ENCODE measurements at regions not wholly inside any gene's neighbourhood (a gene's known extent, or its start where the extent isn't known, plus 50 kb on each side); places are given as distances from the start of the nearest gene placed in this dataset.

DNA sequence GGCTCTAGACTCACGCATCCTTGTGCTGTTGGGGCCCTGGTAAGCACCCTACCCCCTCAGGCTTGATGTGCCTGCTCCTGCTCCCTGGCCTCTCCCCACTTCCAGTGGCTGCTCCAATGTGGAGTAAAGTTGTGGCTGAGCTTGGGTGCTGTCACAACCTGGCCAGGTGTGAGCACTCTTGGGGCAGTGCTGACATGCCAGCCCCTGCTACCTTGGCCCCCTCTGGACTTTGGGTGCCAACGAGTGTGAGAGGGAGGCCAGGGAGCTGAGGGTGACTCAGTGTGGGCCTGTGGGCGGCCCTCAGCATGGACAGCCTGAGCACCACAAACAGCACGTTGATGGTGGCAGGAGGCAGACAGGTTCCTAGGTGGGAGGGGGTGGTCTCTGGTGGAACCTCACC lies 870.2 kb upstream of the C9orf72 start:
- no peak for DNase-seq
- ChIA-PET CTCF (no interaction called here), POLR2A (ENCODE audit: unreplicated experiment) (no interaction called here)
- Histone ChIP-seq H3K4me2 (no peak overlapping the region), H4K20me1 (ENCODE audit: insufficient read depth) (no peaks in the 10 kb centered on the region), H3K27ac (no peak overlapping the region), H3K79me2 (ENCODE audit: low read depth) (no peaks in the 10 kb centered on the region), H3K9me2 (ENCODE audit: insufficient read depth) (no peaks in the 10 kb centered on the region), H3K4me1 (replicated peaks; ENCODE audit: insufficient read depth) (no peaks in the 10 kb centered on the region), H3F3A (ENCODE audit: insufficient read depth, low read depth) (no peaks in the 10 kb centered on the region), H3K36me3 (ENCODE audit: low read depth) (no peaks in the 10 kb centered on the region), H3K4me3 (no peak overlapping the region), H3K27me3 (ENCODE audit: insufficient read depth, low read depth) (no peaks in the 10 kb centered on the region), H3K9me3 (ENCODE audit: insufficient read depth, low read depth) (no peaks in the 10 kb centered on the region), H2AFZ (no peak overlapping the region)
- TF ChIP-seq EZH2 (IDR thresholded peaks at IDR 0.05; ENCODE audit: low read depth) = no peak
- TF ChIP-seq, protein P1, sequence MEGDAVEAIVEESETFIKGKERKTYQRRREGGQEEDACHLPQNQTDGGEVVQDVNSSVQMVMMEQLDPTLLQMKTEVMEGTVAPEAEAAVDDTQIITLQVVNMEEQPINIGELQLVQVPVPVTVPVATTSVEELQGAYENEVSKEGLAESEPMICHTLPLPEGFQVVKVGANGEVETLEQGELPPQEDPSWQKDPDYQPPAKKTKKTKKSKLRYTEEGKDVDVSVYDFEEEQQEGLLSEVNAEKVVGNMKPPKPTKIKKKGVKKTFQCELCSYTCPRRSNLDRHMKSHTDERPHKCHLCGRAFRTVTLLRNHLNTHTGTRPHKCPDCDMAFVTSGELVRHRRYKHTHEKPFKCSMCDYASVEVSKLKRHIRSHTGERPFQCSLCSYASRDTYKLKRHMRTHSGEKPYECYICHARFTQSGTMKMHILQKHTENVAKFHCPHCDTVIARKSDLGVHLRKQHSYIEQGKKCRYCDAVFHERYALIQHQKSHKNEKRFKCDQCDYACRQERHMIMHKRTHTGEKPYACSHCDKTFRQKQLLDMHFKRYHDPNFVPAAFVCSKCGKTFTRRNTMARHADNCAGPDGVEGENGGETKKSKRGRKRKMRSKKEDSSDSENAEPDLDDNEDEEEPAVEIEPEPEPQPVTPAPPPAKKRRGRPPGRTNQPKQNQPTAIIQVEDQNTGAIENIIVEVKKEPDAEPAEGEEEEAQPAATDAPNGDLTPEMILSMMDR (conservative IDR thresholded peaks at IDR 0.05) = no peak
- intact Hi-C loops (cut with micrococcal nuclease; ENCODE audit: unreplicated experiment) = no loop called here
- no TSS peak for BruUV-seq (replicated peaks)

DNA sequence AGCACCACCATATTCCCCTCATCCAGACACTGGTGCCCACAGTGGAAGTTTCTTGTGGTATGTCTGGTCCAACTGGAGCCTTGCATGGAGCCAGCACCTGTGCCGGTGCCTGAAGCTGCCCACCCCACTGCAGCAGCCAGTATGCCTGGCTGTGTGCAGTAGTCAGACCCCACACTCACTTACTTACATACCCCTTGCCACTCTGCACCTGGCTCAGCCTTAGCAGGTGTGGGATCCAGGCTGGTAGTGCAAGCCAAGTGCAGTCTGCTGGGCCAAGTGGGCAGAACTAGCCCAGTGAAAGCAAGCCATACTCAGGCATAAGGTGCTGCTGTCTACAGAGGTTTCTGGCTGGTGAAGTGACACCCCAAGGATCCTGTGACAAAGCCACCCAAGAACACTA lies 871.4 kb upstream of the C9orf72 start:
- no peak overlapping the region for H3K4me2 ChIP-seq
- ChIA-PET POLR2A (ENCODE audit: unreplicated experiment) (no interaction called here), CTCF (no interaction called here)
- H3K27ac ChIP-seq = no peak overlapping the region
- no TSS peak for BruUV-seq (replicated peaks)
- intact Hi-C loops (cut with micrococcal nuclease; ENCODE audit: unreplicated experiment) = no loop called here
- H2AFZ ChIP-seq = no peak overlapping the region
- DNase-seq = no peak
- H3K4me3 ChIP-seq = no peak overlapping the region
- no peaks in the 10 kb centered on the region for H3F3A ChIP-seq (ENCODE audit: insufficient read depth, low read depth)
- no peaks in the 10 kb centered on the region for H3K79me2 ChIP-seq (ENCODE audit: low read depth)
- TF ChIP-seq, protein P1 (conservative IDR thresholded peaks at IDR 0.05) = no peak
- no peak for TF ChIP-seq EZH2 (IDR thresholded peaks at IDR 0.05; ENCODE audit: low read depth)
- H3K36me3 ChIP-seq (ENCODE audit: low read depth) = no peaks in the 10 kb centered on the region
- H3K27me3 ChIP-seq (ENCODE audit: insufficient read depth, low read depth) = no peaks in the 10 kb centered on the region
- no peaks in the 10 kb centered on the region for H3K4me1 ChIP-seq (replicated peaks; ENCODE audit: insufficient read depth)
- H3K9me2 ChIP-seq (ENCODE audit: insufficient read depth) = no peaks in the 10 kb centered on the region
- no peaks in the 10 kb centered on the region for H3K9me3 ChIP-seq (ENCODE audit: insufficient read depth, low read depth)
- H4K20me1 ChIP-seq (ENCODE audit: insufficient read depth) = no peaks in the 10 kb centered on the region

DNA sequence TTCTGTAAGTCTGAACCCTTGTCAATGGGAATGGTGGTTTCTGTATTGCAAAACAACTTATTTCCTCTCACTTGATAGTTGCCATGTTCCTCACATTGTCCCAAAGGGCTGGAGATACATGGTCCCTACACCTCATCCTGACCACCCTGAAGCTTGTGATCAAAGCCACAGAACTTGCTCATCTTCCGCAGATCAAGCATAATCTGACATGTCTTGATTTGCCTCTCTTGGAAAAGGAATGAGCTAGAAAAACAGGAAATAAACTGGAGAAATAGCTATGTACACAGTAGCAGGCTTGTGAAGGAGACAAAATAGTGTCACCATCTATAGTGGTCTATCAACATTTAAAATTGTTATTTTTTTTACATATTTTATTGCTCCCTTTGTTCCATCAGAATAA lies 871.9 kb upstream of the C9orf72 start:
- Histone ChIP-seq H3K4me1 (replicated peaks; ENCODE audit: insufficient read depth) (no peaks in the 10 kb centered on the region), H3K27ac (no peak overlapping the region), H3K4me3 (no peak overlapping the region), H3K4me2 (no peak overlapping the region), H3K79me2 (ENCODE audit: low read depth) (no peaks in the 10 kb centered on the region), H3K9me2 (ENCODE audit: insufficient read depth) (no peaks in the 10 kb centered on the region), H3F3A (ENCODE audit: insufficient read depth, low read depth) (no peaks in the 10 kb centered on the region), H3K9me3 (ENCODE audit: insufficient read depth, low read depth) (no peaks in the 10 kb centered on the region), H2AFZ (no peak overlapping the region), H4K20me1 (ENCODE audit: insufficient read depth) (no peaks in the 10 kb centered on the region), H3K36me3 (ENCODE audit: low read depth) (no peaks in the 10 kb centered on the region), H3K27me3 (ENCODE audit: insufficient read depth, low read depth) (no peaks in the 10 kb centered on the region)
- TF ChIP-seq EZH2 (IDR thresholded peaks at IDR 0.05; ENCODE audit: low read depth) = no peak
- TF ChIP-seq, protein P1 (conservative IDR thresholded peaks at IDR 0.05) = no peak
- DNase-seq = no peak
- no TSS peak for BruUV-seq (replicated peaks)
- POLR2A ChIA-PET (ENCODE audit: unreplicated experiment) = no interaction called here
- CTCF ChIA-PET = no interaction called here
- intact Hi-C loops (cut with micrococcal nuclease; ENCODE audit: unreplicated experiment) = no loop called here

Data from PC-9 (cell line).